ENCODE measurements at regions not wholly inside any gene's neighbourhood (a gene's known extent, or its start where the extent isn't known, plus 50 kb on each side); places are given as distances from the start of the nearest gene placed in this dataset.

- BruUV-seq (replicated peaks): no TSS peak
- Mint-ChIP-seq H3K4me1 (ENCODE audit: low read depth, unreplicated experiment) (peaks cover 16% of the 10 kb centered on the region), H3K36me3 (ENCODE audit: insufficient read depth, unreplicated experiment) (peaks cover 6% of the 10 kb centered on the region), H3K9me3 (ENCODE audit: unreplicated experiment) (peaks cover 13% of the 10 kb centered on the region), H3K4me3 (ENCODE audit: unreplicated experiment) (no peak overlapping the region), H3K27ac (ENCODE audit: unreplicated experiment) (no peak overlapping the region), H3K27me3 (ENCODE audit: insufficient read depth, unreplicated experiment) (no peaks in the 10 kb centered on the region)
- intact Hi-C loops (cut with micrococcal nuclease; ENCODE audit: unreplicated experiment): no loop called here
- POLR2A ChIA-PET: no interaction called here
- CTCF ChIA-PET: no interaction called here
- peaks cover 14% of the 10 kb centered on the region for H3K4me1 ChIP-seq
- no peaks in the 10 kb centered on the region for H3K27me3 ChIP-seq (replicated peaks; ENCODE audit: control insufficient read depth, insufficient read depth, low read length)
- no peak for TF ChIP-seq CTCF (IDR thresholded peaks at IDR 0.05; ENCODE audit: insufficient read depth in 1 of 2, low read depth in 1 of 2, low read length in 1 of 2, severe bottlenecking in 1 of 2, unreplicated experiment in 1 of 2)
- DNase-seq: no peak
- H3K9me3 ChIP-seq: peaks cover 9% of the 10 kb centered on the region
- H3K36me3 ChIP-seq (ENCODE audit: control insufficient read depth, insufficient read depth, low read length): no peaks in the 10 kb centered on the region
- no peak overlapping the region for H3K4me3 ChIP-seq (ENCODE audit: low read depth, low read length)
These were observed 242.6 kb downstream of the BTG1 start for GRCh38 chr12:91902860-91903683.

- H3K9me3 Mint-ChIP-seq (ENCODE audit: unreplicated experiment): peaks cover 13% of the 10 kb centered on the region
- Histone ChIP-seq H3K27me3 (replicated peaks; ENCODE audit: control insufficient read depth, insufficient read depth, low read length) (no peaks in the 10 kb centered on the region), H3K36me3 (ENCODE audit: control insufficient read depth, insufficient read depth, low read length) (no peaks in the 10 kb centered on the region), H3K4me3 (ENCODE audit: low read depth, low read length) (no peak overlapping the region), H3K4me1 (peaks cover 14% of the 10 kb centered on the region), H3K9me3 (peaks cover 9% of the 10 kb centered on the region)
- H3K36me3 Mint-ChIP-seq (ENCODE audit: insufficient read depth, unreplicated experiment): peaks cover 6% of the 10 kb centered on the region
- no peak overlapping the region for H3K4me3 Mint-ChIP-seq (ENCODE audit: unreplicated experiment)
- H3K27me3 Mint-ChIP-seq (ENCODE audit: insufficient read depth, unreplicated experiment): no peaks in the 10 kb centered on the region
- no peak overlapping the region for H3K27ac Mint-ChIP-seq (ENCODE audit: unreplicated experiment)
- DNase-seq: no peak
- no peak for TF ChIP-seq CTCF (IDR thresholded peaks at IDR 0.05; ENCODE audit: insufficient read depth in 1 of 2, low read depth in 1 of 2, low read length in 1 of 2, severe bottlenecking in 1 of 2, unreplicated experiment in 1 of 2)
- no TSS peak for BruUV-seq (replicated peaks)
- peaks cover 16% of the 10 kb centered on the region for H3K4me1 Mint-ChIP-seq (ENCODE audit: low read depth, unreplicated experiment)
- ChIA-PET CTCF (no interaction called here), POLR2A (no interaction called here)
- intact Hi-C loops (cut with micrococcal nuclease; ENCODE audit: unreplicated experiment): no loop called here
These were observed 244.1 kb downstream of the BTG1 start for GRCh38 chr12:91901381-91902074.

- no peak overlapping the region for H3K27ac Mint-ChIP-seq (ENCODE audit: unreplicated experiment)
- POLR2A ChIA-PET: no interaction called here
- Histone ChIP-seq H3K27me3 (replicated peaks; ENCODE audit: control insufficient read depth, insufficient read depth, low read length) (no peaks in the 10 kb centered on the region), H3K36me3 (ENCODE audit: control insufficient read depth, insufficient read depth, low read length) (no peaks in the 10 kb centered on the region), H3K4me1 (peaks cover 14% of the 10 kb centered on the region), H3K4me3 (ENCODE audit: low read depth, low read length) (no peak overlapping the region), H3K9me3 (peaks cover 9% of the 10 kb centered on the region)
- H3K36me3 Mint-ChIP-seq (ENCODE audit: insufficient read depth, unreplicated experiment): peaks cover 6% of the 10 kb centered on the region
- peaks cover 13% of the 10 kb centered on the region for H3K9me3 Mint-ChIP-seq (ENCODE audit: unreplicated experiment)
- CTCF ChIA-PET: no interaction called here
- no TSS peak for BruUV-seq (replicated peaks)
- DNase-seq: no peak
- intact Hi-C loops (cut with micrococcal nuclease; ENCODE audit: unreplicated experiment): no loop called here
- H3K27me3 Mint-ChIP-seq (ENCODE audit: insufficient read depth, unreplicated experiment): no peaks in the 10 kb centered on the region
- TF ChIP-seq CTCF (IDR thresholded peaks at IDR 0.05; ENCODE audit: insufficient read depth in 1 of 2, low read depth in 1 of 2, low read length in 1 of 2, severe bottlenecking in 1 of 2, unreplicated experiment in 1 of 2): no peak
- H3K4me1 Mint-ChIP-seq (ENCODE audit: low read depth, unreplicated experiment): peaks cover 16% of the 10 kb centered on the region
- H3K4me3 Mint-ChIP-seq (ENCODE audit: unreplicated experiment): no peak overlapping the region
These were observed 244.7 kb downstream of the BTG1 start for GRCh38 chr12:91900971-91901370.
